AG04450 (cell line): ENCODE measurements at regions not wholly inside any gene's neighbourhood (a gene's known extent, or its start where the extent isn't known, plus 50 kb on each side); places are given as distances from the start of the nearest gene placed in this dataset.

Source experiments
- CTCF ChIA-PET: fragments of 300-600, 350-600 bp; formaldehyde crosslinking; extraction: SDS; loops from one replicate; lab custom pipeline; 2022; ENCODE audit warnings: antibody characterized with exemption, inconsistent platforms; lab: Charles Lee
- POLR2A ChIA-PET: fragments of 350-600 bp; formaldehyde crosslinking; extraction: SDS; loops from one replicate; lab custom pipeline; 2021; ENCODE audit warnings: antibody characterized with exemption, inconsistent platforms; lab: Yijun Ruan, JAX
- DNase-seq: peaks from one replicate; pipeline ENCODE4 v3.0.0-alpha.2; 2011; ENCODE audit warnings: low read depth, low spot score
- H3K27ac ChIP-seq: one replicate; pipeline ENCODE4 v1.5.1; 2012; ENCODE audit warnings: low read depth, low read length, control low read depth
- H3K27me3 ChIP-seq: one replicate; pipeline ENCODE4 v1.6.0; 2012; ENCODE audit warnings: low read length; ENCODE audit not compliant: control insufficient read depth, insufficient read depth
- H3K4me3 ChIP-seq: 2 replicates; pipeline ENCODE4 v1.5.1; 2011; ENCODE audit warnings: mild to moderate bottlenecking, low read depth, low read length, control low read depth
- H3K9me3 ChIP-seq: 2 replicates; pipeline ENCODE4 v1.5.1; 2012; ENCODE audit warnings: low read length; ENCODE audit not compliant: control insufficient read depth, insufficient read depth
- TF ChIP-seq, protein P1 (sequence below): IDR thresholded peaks from 2 replicates; pipeline ENCODE4 v1.5.1; 2011; ENCODE audit warnings: low read depth, low read length, control low read depth, inconsistent platforms

- no peaks in the 10 kb centered on the region for H3K27me3 ChIP-seq
- no peak overlapping the region for H3K4me3 ChIP-seq
Observed at GRCh38 chr5:63293317-63293716, 668.9 kb downstream of the HTR1A start.

GRCh38 chr5:63286724-63287123 is 675.5 kb downstream of the HTR1A start:
- no peak for DNase-seq
- H3K27me3 ChIP-seq: no peaks in the 10 kb centered on the region
- H3K9me3 ChIP-seq: no peaks in the 10 kb centered on the region
- ChIA-PET CTCF (no interaction called here), POLR2A (no interaction called here)
- no peak overlapping the region for H3K27ac ChIP-seq
- no peak overlapping the region for H3K4me3 ChIP-seq
- TF ChIP-seq, protein P1, sequence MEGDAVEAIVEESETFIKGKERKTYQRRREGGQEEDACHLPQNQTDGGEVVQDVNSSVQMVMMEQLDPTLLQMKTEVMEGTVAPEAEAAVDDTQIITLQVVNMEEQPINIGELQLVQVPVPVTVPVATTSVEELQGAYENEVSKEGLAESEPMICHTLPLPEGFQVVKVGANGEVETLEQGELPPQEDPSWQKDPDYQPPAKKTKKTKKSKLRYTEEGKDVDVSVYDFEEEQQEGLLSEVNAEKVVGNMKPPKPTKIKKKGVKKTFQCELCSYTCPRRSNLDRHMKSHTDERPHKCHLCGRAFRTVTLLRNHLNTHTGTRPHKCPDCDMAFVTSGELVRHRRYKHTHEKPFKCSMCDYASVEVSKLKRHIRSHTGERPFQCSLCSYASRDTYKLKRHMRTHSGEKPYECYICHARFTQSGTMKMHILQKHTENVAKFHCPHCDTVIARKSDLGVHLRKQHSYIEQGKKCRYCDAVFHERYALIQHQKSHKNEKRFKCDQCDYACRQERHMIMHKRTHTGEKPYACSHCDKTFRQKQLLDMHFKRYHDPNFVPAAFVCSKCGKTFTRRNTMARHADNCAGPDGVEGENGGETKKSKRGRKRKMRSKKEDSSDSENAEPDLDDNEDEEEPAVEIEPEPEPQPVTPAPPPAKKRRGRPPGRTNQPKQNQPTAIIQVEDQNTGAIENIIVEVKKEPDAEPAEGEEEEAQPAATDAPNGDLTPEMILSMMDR: no peak

More at GRCh38 chr5:63293317-63293716, 668.9 kb downstream of the HTR1A start:
- Histone ChIP-seq H3K9me3 (no peaks in the 10 kb centered on the region), H3K27ac (no peak overlapping the region)
- TF ChIP-seq, protein P1: no peak
- POLR2A ChIA-PET: no interaction called here
- CTCF ChIA-PET: no interaction called here
- no peak for DNase-seq

GRCh38 chr5:63263411-63263810 is 684.8 kb downstream of the LRRC70 start:
- CTCF ChIA-PET: no interaction called here

DNA sequence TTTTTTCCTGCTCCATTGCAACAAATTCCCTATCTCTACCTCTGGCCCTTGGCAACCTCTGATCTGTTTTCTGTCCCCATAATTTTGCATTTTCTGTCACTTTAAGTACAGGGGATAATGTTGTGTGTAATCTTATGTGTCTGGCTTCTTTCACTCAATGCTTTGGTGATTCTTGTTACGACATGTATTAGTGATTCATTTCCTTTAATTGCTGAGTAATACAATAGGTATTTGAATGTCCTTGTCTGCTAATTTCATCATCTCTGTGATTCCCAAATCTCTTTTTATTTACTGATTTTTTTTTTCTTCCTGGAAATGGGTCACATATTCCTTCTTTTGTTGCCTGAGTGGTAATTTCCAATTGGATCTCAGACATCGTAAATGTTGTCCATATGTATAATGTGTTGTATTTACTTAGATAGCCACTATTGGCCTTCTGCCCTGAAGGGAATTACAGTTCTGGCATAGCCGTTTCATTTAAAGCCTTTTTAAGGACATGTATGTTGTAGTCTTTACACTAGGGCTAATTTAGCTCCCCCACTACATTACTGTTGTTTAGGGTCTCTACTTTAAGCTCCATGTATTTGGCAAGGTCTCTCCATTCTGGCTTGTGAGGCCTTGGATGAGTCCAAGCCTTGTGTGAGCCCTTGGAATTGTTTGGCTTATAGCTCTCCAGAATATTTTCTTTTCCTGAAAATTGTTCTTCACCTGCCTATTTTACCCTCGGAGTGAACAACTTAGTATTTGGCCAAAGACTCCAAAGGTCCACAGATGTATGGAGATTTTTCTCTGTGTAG is 683.8 kb downstream of the LRRC70 start:
- Histone ChIP-seq H3K9me3 (no peaks in the 10 kb centered on the region), H3K27me3 (no peaks in the 10 kb centered on the region), H3K4me3 (no peak overlapping the region), H3K27ac (no peak overlapping the region)
- ChIA-PET CTCF (no interaction called here), POLR2A (no interaction called here)
- TF ChIP-seq, protein P1: no peak
- DNase-seq: no peak

More at GRCh38 chr5:63263411-63263810, 684.8 kb downstream of the LRRC70 start:
- Histone ChIP-seq H3K9me3 (no peaks in the 10 kb centered on the region), H3K27me3 (no peaks in the 10 kb centered on the region), H3K27ac (no peak overlapping the region), H3K4me3 (no peak overlapping the region)
- TF ChIP-seq, protein P1: no peak
- POLR2A ChIA-PET: no interaction called here
- no peak for DNase-seq

- POLR2A ChIA-PET: no interaction called here
- Histone ChIP-seq H3K9me3 (no peaks in the 10 kb centered on the region), H3K27ac (no peak overlapping the region), H3K4me3 (no peak overlapping the region), H3K27me3 (no peaks in the 10 kb centered on the region)
- no peak for DNase-seq
- TF ChIP-seq, protein P1: no peak
- CTCF ChIA-PET: no interaction called here
Observed at GRCh38 chr5:63261695-63262094, 683.1 kb downstream of the LRRC70 start.
